GM18508 (cell line): ENCODE measurements at regions not wholly inside any gene's neighbourhood (a gene's known extent, or its start where the extent isn't known, plus 50 kb on each side); places are given as distances from the start of the nearest gene placed in this dataset.
A peak's percentile ranks its signal among the peaks of the same experiment; 100 is the strongest.

Source experiments
- ATAC-seq: cut with Tn5 transposase; IDR thresholded peaks from one replicate; pipeline ENCODE4 v1.9.1; 2021; ENCODE audit warnings: moderate number of reproducible peaks; ENCODE audit not compliant: insufficient read depth, unreplicated experiment

DNA sequence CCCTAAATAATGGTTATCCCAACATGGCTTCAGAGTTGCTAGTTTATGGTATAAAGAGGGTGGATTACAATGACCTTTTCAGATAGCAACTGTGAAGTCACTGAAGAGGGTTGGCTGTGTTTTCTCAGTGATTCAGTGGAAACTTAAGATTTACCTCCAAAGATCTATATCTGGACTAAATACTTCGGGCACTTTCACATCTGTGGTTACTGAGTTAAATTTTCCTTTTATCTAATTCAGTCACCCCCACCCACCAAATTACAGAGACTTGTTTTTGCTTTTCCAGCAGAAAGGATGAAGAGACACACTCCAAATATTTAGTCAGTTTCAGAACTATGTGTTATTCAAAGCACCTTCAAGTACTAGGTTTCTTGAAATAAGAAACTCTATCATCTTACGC lies 573.2 kb downstream of the CCDC171 start:
- no peak for ATAC-seq

DNA sequence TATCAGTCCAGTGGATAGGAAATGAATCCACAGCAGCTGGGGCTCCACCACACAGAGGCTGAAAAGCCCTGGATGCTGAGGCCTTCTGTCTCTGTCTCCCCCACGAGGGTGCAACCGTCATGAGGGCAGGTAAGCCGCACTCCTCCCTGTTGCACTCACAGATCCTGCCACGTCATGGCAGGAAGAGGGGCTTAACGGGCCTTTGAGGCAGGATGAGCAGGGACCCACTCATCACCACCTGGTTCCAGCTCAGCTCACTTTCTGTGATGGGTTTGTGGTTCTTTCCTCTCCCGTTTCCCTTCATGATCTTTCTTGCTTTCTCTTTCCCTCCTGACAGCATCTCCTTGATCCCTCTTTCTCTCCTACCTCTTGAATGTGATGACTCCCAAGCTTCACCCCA lies 575.2 kb downstream of the CCDC171 start:
- no peak for ATAC-seq

DNA sequence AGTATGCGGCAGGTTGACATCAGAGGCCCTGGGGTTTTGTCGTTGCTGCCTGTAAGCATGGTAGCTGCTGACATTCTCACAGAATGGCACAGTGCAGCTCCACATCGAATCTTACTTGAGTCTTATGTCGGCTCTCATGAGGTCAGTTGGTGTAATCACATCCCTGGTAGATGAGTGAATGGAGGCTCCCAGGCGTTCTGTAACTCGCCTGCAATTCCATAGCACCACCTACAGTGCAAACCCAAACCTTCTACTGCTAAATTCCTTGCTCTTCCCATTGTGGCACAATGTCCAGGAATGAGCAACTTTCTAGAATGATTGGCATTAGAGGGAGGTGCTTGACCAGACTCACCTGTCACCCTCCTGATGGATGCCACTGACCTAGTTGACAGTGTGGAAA lies 578.4 kb downstream of the CCDC171 start:
- no peak for ATAC-seq

DNA sequence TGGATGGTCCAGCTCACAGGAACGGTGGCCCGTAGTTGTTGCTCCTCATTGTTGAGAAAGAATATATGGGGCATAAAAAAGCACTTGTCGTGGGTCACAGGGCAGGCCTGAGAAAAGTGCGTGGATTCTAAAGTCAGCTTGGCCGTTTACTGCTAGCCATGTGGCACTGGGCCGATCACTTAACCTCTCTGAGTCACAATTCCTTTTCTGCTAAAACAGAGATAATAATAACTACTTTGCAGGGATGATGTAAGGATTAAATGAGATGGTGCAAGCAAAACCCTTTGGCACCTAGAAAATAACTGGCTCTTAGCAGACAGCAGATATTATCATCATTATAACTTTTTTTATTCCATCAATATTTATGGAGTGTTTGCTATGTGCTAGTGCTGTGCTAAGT lies 579.7 kb downstream of the CCDC171 start:
- ATAC-seq, result no peak

DNA sequence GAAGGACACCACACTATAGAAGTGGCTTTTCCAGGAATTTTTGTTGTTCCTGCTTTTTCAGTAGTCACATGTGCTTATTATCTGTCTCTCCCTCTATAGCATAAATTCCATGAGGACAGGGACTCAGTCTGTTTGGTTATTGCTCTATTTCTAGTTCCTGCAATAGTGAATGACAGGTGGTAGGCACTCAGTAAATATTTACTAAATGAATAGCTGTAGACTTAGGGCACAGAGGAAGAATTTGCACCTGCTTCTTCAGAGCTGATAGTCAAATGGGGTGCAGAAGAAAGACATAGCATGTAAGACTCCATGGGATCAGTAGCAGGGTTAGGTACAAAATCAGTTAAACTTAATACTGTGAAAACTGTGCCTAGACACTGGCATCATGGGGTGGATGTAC lies 580.2 kb downstream of the CCDC171 start:
- no peak for ATAC-seq

DNA sequence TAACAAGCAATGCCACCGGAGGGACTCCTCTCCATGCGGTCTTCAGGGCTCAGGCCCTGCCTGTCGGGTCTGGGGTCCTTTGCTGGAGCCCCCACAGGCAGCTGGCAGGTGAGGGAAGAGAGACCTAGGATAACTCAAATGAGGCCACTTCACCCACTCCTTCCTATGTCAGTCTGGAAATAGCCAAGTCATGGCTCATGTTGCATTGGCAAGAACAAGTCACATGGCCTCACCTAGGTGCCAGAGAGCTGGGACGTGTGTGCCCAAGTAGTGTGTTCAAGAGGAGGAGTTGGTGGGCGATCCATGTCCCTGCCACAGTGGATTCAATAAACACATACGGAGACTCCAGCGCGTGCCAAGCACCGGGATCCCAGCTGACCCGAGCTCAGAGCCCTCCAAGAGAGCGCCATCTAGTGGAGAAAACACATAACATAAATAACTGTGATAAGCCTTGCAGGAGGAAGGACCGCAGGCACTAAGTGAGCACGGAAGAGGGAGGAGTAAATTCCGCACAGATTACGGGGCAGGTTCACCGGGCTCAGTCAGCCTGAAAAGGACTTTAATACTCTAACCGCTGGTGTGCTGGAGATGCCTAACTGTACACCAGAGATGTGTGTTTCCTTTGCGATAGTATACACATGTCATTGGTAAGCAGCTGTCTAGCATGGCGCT lies 580.8 kb downstream of the CCDC171 start:
- ATAC-seq, result peak; percentile 77

DNA sequence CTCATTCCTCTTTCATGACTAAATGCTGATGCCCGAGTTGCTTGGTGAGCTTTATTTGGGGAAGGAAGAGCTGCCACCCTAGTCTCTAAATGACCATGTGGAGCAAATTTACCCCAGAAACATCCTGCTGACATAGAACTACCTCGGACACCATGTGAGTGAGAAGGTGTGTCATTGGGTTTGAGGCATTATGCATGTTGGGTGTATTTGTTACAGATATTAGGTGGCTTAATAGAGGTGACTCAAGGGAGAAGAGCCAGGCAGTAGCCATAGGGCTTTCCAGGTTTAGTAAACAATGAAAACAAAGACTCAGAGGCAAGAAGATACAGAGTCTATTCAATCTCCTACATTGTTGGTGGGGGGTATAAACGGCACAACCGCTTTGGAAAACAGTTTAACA lies 581.5 kb downstream of the CCDC171 start:
- no peak for ATAC-seq

DNA sequence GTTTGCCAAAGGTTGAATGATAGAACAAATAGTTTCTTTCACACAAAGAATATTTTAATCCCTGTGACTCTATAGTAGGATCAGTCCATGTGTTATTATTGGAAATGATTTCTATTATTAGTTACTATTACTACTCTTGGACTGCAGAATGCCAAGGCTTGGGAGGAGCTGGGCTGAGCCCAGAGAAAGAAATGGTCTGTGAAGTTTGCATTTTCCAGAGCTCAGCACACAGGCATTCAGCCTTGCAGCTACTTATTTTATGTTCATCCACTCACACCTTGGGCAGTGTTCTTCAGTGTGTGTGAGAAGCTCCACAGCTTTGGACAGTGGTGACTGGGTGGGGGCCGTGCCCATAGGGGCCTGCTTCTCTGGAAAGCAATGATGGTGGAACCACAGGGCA lies 583.1 kb downstream of the CCDC171 start:
- no peak for ATAC-seq

DNA sequence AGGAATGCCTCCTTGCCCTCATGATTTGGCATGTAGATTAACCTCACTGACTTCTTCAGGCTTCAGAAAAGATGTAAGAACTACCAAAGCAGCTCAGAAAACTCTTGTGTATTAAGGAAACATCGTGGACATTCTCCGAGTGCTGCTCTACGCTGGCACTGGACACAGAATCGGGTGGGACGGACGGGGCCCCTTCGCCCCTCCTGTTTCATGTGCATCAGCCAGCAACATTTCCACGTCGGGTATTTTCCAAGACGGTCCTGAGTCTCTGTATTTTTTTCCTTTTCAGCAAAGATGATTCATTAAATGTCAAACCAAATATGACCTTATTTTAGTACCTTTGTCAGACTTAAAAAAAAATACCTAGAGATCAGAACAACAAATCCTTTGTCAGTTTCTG lies 583.6 kb downstream of the CCDC171 start:
- no peak for ATAC-seq

DNA sequence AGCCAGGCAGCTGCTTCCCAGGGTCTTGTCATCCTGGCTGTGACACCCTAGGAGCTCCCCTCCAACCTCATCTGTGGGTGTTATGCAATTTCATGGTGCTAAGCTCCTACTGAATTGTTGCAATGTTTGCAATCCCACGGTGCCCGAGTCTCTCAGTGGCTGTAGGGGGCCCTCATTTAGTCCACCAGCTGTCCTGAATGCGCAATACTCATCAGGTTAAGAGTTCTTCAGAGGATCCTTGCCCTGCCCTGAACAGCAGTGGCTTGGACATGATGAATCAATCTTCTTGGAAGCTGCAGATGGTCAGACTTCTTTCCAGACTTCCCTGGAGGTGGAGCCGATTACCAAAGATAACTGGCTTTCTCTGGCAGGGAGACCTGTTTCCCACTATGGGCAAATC lies 584.1 kb downstream of the CCDC171 start:
- ATAC-seq, result no peak

DNA sequence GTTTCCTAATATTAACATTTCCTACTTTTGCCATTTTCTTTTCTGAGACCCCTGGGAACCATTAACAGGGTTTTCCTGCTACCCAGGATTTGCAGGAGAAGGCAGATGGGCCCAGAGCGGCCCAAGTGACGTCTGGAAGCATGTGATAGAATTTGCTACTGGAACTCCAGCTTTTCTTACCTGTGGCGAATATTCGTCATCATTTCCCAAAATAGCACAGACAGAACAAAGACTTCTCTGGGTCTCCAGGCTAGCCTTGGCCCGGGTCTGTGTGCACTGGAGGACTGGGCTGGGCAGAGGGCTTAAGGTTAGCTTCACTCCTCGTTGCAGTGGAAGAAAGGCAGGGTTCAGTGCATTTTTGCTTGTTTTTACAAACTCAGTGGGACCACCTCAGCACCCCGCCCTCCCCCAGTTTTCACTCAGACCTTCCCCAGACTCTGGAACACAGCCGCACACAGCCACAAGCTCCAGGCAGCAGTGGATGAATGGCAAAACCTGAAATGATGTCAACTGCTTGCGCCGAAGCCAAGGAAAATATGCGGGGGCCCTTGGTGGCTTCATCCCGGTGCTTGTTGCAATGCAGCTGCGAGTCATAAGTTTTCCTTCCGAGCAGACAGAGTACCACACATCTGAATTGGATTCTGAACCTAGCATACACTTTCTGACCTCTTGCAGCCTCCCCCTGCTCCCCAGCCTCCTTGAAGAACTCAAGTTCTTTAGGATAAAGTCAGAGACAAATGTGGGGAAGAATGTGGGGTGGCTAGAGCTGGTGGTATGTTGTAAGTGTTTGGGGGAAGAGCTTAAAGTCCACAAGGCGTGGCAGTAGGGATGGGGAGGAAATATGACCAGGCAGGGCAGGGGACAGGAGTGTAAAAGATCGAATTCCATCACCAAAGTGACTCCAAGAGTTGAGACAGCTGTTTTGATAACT lies 586.0 kb downstream of the CCDC171 start:
- ATAC-seq, result no peak

DNA sequence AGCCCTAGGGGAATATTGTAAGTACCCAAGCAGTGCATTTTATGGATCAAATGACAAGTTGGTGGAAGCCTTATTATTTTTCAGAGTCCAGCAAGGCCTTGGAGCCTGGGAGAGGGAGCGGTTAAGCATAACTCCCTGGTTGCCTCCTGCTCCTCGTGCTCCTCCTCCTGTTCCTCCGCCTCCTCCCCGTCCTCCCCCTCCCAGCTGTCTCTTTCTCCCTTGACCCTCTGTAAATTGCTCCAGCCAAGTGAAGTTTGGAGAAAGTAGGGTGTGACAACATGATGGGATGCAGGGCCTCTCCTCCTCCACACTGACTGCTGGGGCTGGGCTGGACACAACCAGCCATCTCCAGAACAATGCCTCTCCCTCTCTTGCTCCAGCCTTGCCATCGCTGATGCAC lies 586.9 kb downstream of the CCDC171 start:
- ATAC-seq, result no peak

DNA sequence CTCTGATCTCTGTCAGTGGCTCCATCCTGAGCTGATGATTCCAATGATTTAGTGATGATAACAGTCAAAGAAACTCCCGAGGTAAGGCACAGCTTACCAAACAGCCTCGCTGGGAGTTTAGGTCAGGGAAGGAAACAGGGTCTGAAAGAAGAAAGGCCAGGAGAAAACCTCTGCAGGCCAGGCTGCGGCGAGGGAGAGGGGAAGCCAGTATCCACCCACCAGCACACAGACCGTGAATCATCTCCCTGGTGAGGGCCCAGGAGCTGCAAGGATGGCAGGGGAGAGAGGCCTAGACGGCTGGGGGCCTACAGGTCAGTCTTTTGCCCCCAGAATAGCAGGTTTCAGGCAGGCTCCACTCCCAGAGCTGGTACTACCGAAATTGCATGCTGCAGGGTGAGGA lies 590.5 kb downstream of the CCDC171 start:
- no peak for ATAC-seq

DNA sequence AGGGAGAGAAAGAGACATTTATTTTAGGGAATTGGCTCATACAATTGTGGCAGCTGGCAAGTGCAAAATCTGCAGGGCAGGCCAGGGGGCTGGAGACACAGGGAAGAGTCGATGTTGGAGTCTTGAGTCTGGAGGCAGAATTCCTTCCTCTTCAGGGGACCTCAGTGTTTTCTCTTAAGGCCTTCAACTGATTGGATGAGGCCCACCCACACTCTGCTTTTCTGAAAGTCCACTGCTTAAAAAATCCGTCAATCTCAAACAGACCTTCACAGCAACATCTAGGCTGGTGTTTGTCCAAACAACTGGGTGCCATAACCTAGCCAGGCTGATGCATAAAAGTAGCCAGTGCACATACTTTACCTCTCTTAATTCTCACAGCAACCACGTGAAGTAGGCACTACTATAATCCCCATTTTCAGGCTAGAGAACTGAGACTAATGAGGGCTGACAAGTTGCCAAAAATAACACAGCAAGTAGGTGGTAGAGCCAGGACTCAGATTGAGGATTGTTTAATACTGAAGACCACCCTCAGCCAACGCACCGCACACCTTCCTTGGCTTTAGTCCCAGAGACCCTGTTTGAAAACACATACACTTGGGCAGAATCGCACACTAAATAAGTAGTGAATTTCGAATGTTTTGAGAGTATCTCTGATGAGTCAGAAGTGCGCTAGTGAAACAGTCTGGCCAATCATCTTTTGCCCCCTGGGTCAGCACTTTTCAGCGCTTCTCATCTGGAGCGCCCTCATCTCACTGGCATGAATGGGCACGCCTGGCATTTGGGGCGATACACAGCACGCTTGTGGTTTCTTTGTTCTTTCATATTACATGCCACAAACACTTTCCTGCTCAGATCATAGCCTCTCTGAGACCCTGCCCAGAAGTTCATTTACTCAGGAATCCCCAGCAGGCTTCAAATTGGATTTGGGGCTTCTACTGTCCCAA lies 591.4 kb downstream of the CCDC171 start:
- no peak for ATAC-seq

DNA sequence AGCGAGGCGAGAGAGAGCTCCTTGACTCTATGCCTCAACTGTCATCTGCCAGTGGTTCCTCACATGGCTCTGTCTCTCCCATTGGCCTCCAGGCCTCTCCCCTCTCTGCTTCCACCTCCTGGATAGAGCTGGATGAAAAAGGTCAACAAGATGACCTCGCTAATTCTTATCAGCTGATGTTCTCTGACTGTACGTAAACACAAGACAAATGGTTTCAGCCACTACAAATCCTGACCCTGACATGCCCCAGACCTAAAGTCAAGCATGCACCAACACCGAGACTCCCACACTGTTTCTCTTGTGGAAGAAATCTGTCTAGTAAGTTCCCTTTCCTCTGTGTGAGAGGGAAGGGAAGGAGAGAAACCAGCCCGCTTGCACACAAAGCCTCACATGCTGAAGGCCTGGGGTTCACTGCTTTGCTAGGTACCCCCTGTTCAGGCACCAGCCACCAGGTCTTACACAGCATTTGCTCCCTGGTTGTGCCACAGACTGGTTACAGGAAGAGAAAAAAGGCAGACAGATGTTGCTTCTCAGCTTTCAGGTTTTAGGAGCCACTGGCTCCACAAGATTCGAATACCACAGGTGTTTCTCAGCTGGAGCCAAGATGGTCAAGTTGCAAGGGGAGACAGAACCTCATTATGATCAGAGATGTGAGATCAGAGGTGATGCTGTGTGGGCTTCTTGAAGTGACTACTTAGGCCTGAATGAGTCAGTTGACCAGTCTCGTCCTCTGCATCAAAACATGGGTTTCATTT lies 592.5 kb downstream of the CCDC171 start:
- no peak for ATAC-seq

DNA sequence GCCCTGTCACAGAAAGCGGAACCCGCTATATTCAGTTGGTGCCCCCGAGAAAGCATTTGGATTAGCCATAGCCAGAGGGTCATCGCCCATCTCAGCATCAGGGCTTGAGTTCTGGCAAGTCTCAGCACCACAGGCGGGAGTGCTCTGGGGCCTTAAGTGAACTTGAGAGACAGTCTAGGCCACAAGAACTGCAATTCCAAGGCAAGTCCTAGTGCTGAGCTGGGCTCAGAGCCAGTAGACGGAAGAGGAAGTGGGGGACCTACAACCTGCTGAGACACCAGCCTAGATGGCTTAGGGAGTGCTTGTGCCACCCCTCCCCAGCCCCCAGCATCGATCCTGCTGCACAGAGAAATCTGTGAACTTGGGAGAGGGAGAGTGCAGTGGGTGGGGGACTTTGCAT lies 594.9 kb downstream of the CCDC171 start:
- ATAC-seq, result no peak

DNA sequence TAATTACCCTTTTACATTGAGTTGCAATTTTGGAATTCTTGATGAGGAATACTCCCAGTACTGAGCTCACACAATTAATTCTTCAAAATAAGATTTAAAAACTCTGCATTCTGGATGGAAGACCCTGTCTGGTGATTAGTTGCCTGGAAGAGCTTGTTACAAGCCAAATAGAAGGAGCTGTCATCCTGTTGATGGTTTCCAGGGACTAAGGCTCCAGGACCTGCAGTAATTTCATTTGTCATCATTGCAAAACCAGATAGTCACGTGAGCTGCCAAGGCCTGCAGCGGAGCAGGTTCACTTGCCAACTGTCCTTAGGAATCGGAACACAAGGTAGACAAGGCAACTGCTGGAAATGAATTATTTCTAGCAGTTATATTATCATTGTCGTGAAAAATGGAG lies 597.7 kb downstream of the CCDC171 start:
- ATAC-seq, result no peak

DNA sequence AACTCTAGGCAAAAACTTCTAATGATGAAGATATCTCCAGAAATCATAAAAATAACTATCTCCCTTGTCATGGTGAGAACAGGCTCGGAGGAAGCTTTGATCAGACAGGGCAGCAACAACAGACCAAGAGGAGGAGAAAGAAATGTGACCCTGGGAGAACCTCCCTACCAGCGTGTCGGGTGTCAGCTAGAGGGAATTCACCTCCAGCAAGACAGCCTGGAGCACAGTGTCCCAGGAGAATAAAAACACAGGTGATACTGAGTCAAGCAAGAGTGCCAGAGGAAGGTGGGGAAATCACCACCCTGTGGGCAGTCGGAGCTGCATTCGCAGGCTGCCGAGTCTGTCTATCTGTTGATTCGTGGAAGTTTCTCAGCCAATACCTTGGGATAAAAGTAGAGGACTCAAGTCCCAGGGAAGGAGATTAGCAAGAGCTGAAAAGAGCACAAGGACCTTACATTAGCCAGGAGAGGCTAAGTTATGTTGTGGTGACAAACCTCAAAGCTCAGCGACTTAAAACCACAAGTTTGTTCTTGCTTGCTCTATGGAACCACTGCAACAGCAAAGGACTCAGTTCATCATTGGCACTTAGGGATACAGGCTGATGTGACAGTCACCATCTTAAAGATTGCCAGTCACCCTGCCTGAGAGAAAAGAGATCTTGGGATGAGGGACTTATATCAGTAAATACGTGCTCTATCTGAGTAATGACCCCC lies 598.3 kb downstream of the CCDC171 start:
- ATAC-seq, result no peak
